GM19438 (cell line): ENCODE measurements at regions not wholly inside any gene's neighbourhood (a gene's known extent, or its start where the extent isn't known, plus 50 kb on each side); places are given as distances from the start of the nearest gene placed in this dataset.
"Not testable (repeated sequence)": the region's sequence is repeated elsewhere in the genome, so short reads cannot be mapped to it uniquely, and the experiment has no call there.

ENCODE experiments used
- ATAC-seq: cut with Tn5 transposase; IDR thresholded peaks from one replicate; pipeline ENCODE4 v1.9.1; 2021; ENCODE audit warnings: low read depth; ENCODE audit not compliant: unreplicated experiment

GRCh38 chr4:124947622-124948265, 235.2 kb upstream of the ANKRD50 start:
- no peak for ATAC-seq

GRCh38 chr4:124946696-124947095, 234.2 kb upstream of the ANKRD50 start:
- ATAC-seq = no peak

GRCh38 chr4:124945422-124945821, 232.9 kb upstream of the ANKRD50 start:
- no peak for ATAC-seq

- no peak for ATAC-seq
Observed at GRCh38 chr4:124943938-124944337, 231.4 kb upstream of the ANKRD50 start.

- no peak for ATAC-seq
Observed at GRCh38 chr4:124943145-124943889, 230.8 kb upstream of the ANKRD50 start.

- no peak for ATAC-seq
Observed at GRCh38 chr4:124941267-124941666, 228.7 kb upstream of the ANKRD50 start.

GRCh38 chr4:124940387-124940786, 227.9 kb upstream of the ANKRD50 start:
- ATAC-seq = no peak

GRCh38 chr4:124939908-124940307, 227.4 kb upstream of the ANKRD50 start:
- ATAC-seq = no peak

GRCh38 chr4:124938836-124939235, 226.3 kb upstream of the ANKRD50 start:
- ATAC-seq = no peak

GRCh38 chr4:124937993-124938392, 225.5 kb upstream of the ANKRD50 start:
- ATAC-seq = no peak

- ATAC-seq = no peak
Observed at GRCh38 chr4:124936427-124936826, 223.9 kb upstream of the ANKRD50 start.

GRCh38 chr4:124934916-124935315, 222.4 kb upstream of the ANKRD50 start:
- no peak for ATAC-seq

- no peak for ATAC-seq
Observed at GRCh38 chr4:124933521-124933920, 221.0 kb upstream of the ANKRD50 start.

GRCh38 chr4:124932447-124932846, 219.9 kb upstream of the ANKRD50 start:
- no peak for ATAC-seq

GRCh38 chr4:124931050-124931449, 218.5 kb upstream of the ANKRD50 start:
- no peak for ATAC-seq

- not testable (repeated sequence) for ATAC-seq
Observed at GRCh38 chr4:124922748-124923147, 210.2 kb upstream of the ANKRD50 start.

- ATAC-seq = no peak
Observed at GRCh38 chr4:124918559-124919122, 206.1 kb upstream of the ANKRD50 start.

GRCh38 chr4:124915073-124915472, 202.5 kb upstream of the ANKRD50 start:
- no peak for ATAC-seq

- ATAC-seq = no peak
Observed at GRCh38 chr4:124913237-124913636, 200.7 kb upstream of the ANKRD50 start.

- no peak for ATAC-seq
Observed at GRCh38 chr4:124910327-124910726, 197.8 kb upstream of the ANKRD50 start.

GRCh38 chr4:124907881-124908280, 195.3 kb upstream of the ANKRD50 start:
- no peak for ATAC-seq

- no peak for ATAC-seq
Observed at GRCh38 chr4:124905441-124905840, 192.9 kb upstream of the ANKRD50 start.
